ENCODE measurements at regions not wholly inside any gene's neighbourhood (a gene's known extent, or its start where the extent isn't known, plus 50 kb on each side); places are given as distances from the start of the nearest gene placed in this dataset.
"Not testable (repeated sequence)": the region's sequence is repeated elsewhere in the genome, so short reads cannot be mapped to it uniquely, and the experiment has no call there.

DNA sequence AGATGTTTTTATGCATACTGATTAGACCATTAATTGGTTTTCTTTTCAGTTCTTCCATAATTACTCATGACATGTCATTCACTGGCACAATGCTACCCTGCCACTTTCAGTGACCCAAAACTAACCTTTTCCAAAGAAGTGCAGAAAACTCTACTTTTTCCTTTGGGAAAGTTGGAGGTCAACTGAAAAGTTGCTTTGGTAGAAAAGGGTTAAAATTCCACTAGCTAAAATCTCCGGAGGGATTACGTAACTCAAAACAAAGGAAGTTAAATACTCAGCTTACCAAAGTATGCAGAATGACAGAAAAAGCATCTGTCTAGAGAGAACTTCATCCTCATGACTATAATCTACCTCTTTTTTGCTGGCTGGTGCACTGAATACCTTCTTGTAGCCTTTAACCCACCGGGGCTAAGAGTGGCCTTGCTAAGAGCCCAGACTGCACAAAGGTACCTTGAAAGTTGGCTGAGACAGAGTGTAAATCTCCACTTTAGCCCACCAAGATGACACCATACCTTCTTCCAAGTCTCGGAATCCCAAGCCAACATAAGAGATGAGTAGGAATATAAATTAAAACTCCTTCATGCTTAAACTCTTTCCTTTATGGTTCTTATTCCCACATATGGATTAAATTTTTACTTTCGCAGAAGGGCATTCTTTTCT, 1099.5 kb upstream of the INTU start:
- TF ChIP-seq, protein P1, sequence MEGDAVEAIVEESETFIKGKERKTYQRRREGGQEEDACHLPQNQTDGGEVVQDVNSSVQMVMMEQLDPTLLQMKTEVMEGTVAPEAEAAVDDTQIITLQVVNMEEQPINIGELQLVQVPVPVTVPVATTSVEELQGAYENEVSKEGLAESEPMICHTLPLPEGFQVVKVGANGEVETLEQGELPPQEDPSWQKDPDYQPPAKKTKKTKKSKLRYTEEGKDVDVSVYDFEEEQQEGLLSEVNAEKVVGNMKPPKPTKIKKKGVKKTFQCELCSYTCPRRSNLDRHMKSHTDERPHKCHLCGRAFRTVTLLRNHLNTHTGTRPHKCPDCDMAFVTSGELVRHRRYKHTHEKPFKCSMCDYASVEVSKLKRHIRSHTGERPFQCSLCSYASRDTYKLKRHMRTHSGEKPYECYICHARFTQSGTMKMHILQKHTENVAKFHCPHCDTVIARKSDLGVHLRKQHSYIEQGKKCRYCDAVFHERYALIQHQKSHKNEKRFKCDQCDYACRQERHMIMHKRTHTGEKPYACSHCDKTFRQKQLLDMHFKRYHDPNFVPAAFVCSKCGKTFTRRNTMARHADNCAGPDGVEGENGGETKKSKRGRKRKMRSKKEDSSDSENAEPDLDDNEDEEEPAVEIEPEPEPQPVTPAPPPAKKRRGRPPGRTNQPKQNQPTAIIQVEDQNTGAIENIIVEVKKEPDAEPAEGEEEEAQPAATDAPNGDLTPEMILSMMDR (IDR thresholded peaks at IDR 0.05), result no peak
- TF ChIP-seq ZFX (IDR thresholded peaks at IDR 0.05; ENCODE audit: borderline replicate concordance), result no peak
- no peak overlapping the region for H3K27ac ChIP-seq

DNA sequence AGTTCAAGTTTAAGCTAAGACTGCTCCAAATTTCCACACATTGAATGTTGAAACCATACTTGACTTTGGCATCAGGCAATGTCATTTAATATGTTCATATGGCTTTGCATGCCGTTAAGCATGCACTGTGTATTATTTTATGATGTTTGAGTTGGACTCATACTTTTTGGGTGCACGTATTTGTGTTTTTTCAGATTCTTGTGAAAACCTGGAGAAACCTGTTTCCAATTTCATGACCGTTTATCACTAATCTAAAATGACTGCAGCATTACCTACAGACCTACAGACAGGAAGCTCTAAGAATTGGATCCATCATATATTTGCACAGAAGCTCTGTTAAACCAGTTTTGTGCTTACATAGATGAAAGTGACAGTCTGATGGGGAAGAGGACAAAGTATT, 1093.0 kb upstream of the INTU start:
- TF ChIP-seq, protein P1 (IDR thresholded peaks at IDR 0.05), result no peak
- no peak for TF ChIP-seq ZFX (IDR thresholded peaks at IDR 0.05; ENCODE audit: borderline replicate concordance)
- H3K27ac ChIP-seq, result no peak overlapping the region

DNA sequence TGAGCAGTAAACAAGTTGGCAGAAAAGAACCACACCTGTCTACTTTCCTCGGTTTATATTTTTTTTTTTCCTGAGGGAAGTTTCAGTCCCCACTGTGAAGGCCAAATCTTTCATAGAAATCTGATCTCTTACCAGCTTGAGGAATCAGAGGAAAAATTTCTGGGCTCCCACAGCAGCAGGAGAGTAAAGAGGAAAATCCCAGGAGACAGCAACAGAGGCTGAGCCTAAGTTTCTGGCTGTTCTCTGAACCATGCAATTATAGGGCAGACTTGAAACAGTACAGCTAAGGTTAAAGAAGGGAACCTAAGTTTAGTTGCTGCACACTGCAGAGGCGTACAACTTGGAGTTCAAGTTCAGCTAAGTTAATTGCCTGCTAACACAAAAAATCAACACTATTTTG, 1090.9 kb upstream of the INTU start:
- H3K27ac ChIP-seq, result no peak overlapping the region
- TF ChIP-seq, protein P1 (IDR thresholded peaks at IDR 0.05), result no peak
- no peak for TF ChIP-seq ZFX (IDR thresholded peaks at IDR 0.05; ENCODE audit: borderline replicate concordance)

DNA sequence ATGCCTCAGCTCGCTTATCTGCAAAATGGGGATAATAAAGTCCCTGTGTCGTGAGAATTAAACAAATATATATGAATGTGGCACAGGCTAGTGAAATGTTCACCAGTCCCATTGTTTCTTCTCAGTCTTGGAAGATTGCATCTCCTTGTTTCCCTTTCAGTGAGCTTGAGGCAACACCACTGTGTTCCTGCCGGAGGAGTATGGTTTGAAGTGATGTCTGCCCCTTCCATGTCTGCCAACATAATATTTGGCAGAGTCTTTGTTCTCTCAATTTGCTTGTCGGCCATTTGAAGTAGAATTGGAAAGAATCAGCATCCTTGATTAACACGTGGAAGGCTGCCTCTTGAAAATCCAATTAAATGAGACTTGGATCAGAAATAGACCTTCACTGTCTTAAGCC, 1088.5 kb upstream of the INTU start:
- no peak for TF ChIP-seq ZFX (IDR thresholded peaks at IDR 0.05; ENCODE audit: borderline replicate concordance)
- TF ChIP-seq, protein P1 (IDR thresholded peaks at IDR 0.05), result no peak
- no peak overlapping the region for H3K27ac ChIP-seq

DNA sequence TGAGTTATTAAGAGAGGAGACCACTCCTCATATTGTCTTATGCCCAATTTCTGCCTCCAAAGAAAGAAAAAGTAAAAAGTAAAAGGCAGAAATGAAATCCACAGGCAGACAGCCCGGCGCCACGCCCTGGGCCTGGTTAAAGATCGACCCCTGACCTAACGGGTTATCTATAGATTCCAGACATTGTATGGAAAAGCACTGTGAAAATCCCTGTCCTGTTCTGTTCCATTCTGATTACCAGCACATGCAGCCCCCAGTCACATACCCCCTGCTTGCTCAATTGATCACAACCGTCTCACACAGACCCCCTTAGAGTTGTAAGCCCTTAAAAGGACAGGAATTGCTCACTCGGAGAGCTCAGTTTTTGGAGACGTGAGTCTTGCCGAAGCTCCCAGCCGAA, 1086.6 kb upstream of the INTU start:
- H3K27ac ChIP-seq, result not testable (repeated sequence)

DNA sequence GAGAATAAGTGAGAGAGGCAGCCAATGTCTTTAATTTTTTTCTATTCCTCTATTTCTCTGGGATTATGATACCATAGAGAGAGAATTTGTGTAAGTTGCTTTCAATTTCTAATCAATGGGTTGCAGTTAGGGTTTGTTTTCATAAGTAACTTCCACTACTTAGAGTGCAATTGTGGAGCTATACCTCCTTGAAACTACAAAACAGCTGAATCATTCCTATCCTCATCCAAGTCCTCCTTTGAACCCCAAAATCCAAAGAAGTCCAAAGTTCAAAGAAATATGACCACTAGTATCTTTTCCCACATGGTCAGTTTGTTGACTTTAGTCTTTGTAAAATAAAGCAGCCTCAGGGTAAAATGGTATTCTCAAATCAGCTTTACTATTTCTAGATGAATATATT, 1085.4 kb upstream of the INTU start:
- no peak for TF ChIP-seq ZFX (IDR thresholded peaks at IDR 0.05; ENCODE audit: borderline replicate concordance)
- TF ChIP-seq, protein P1 (IDR thresholded peaks at IDR 0.05), result no peak
- no peak overlapping the region for H3K27ac ChIP-seq

DNA sequence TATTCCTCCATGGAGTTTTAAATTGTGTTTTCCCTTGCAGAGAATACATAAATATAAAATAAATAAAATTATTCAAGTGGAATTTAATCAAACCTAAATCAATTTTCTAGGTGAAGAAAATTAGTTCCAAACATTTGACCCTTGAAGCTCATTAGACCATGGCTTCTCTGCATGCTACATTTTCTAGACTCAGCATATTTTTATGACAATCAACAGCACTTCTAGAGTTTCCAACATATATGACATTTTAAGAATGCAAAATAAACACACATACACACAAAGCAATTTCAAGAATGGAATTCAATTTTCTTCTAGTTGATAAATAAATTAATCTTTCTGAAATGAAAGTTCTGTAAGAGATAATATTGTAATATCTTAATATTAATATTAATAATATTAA, 1083.9 kb upstream of the INTU start:
- no peak overlapping the region for H3K27ac ChIP-seq
- TF ChIP-seq, protein P1 (IDR thresholded peaks at IDR 0.05), result no peak
- TF ChIP-seq ZFX (IDR thresholded peaks at IDR 0.05; ENCODE audit: borderline replicate concordance), result no peak

DNA sequence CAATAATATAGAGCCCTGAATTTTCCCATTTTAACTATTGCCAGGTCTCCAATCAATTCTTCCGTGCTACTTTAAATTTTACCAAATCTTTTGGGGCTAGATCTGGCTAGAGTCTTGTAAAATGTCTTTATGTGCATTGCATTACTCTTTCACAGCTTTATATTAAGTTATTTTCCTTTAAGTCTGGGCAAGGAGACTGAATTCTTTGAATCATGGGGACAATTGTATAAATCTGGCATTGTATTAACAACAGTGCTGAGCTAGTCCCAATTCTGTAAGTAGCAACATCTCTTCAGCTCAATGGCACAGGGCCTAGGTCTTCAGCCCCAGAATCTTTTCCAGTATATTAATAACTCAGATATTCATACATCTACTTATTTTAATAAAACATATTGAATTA, 1080.4 kb upstream of the INTU start:
- no peak overlapping the region for H3K27ac ChIP-seq
- TF ChIP-seq, protein P1 (IDR thresholded peaks at IDR 0.05), result no peak
- TF ChIP-seq ZFX (IDR thresholded peaks at IDR 0.05; ENCODE audit: borderline replicate concordance), result no peak

Measured in 22Rv1 (cell line).